RCC 7860 (cell line): ENCODE measurements at regions not wholly inside any gene's neighbourhood (a gene's known extent, or its start where the extent isn't known, plus 50 kb on each side); places are given as distances from the start of the nearest gene placed in this dataset.
"Not testable (repeated sequence)": the region's sequence is repeated elsewhere in the genome, so short reads cannot be mapped to it uniquely, and the experiment has no call there.

Experiments
- DNase-seq: peaks from one replicate; pipeline ENCODE4 v3.0.0-alpha.2; 2015; ENCODE audit warnings: low spot score
- FAIRE-seq: peaks from 2 replicates; lab custom pipeline; 2012; peaks lifted over from hg19 to GRCh38; lab: Jason Lieb, UNC

DNA sequence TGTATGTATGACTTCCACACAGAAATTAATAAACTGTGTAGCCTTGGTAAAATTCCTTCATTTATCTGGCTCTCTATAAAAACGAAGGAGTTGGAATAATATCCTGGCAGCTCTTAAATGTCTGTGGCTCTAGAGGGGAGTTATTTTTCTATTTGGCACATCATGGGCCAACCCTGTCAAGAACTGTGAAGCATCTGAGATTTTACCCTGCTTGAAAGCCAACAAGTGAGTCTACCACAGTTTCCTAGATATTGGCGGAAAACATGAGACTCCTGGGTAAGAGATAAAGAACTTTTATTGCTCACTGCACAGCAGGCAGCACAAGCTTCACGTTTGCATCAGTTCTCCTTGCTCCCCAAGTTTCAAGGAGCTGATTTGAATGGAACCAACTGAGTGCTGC, 346.7 kb upstream of the CYRIA start:
- FAIRE-seq (no peak), DNase-seq (no peak)

DNA sequence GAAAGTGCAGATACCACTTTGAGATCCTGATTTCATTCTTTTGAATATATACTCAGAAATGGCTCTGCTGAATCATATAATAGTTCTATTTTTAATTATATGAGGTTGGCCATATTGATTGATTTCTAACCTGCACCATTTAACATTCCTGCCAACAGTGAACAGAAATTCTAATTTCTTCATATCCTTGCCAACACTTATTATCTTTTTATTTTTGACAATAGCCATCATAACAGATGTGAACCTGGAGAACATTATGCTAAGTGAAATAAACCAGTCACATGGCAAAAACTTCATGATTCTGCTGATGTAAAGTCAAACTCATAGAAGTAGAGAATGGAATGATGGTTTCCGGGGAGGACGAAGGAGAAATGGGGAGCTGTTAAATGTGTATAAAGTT, 344.5 kb upstream of the CYRIA start:
- FAIRE-seq (no peak), DNase-seq (no peak)

DNA sequence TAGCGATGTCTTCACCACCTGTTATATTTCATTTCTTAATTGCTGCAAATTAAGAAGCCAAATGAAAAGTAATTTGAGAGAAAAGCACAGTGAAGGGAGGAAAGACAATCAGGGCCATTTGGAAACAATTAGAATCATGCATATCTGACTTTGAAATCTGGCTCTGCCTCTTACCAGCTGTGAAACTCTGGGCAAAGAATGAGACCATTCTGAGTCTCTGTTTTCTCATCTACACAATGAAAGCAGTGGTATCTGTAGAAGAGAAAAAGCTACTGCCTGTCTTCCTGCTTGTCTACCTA, 334.5 kb upstream of the CYRIA start:
- FAIRE-seq, result no peak
- DNase-seq, result no peak

DNA sequence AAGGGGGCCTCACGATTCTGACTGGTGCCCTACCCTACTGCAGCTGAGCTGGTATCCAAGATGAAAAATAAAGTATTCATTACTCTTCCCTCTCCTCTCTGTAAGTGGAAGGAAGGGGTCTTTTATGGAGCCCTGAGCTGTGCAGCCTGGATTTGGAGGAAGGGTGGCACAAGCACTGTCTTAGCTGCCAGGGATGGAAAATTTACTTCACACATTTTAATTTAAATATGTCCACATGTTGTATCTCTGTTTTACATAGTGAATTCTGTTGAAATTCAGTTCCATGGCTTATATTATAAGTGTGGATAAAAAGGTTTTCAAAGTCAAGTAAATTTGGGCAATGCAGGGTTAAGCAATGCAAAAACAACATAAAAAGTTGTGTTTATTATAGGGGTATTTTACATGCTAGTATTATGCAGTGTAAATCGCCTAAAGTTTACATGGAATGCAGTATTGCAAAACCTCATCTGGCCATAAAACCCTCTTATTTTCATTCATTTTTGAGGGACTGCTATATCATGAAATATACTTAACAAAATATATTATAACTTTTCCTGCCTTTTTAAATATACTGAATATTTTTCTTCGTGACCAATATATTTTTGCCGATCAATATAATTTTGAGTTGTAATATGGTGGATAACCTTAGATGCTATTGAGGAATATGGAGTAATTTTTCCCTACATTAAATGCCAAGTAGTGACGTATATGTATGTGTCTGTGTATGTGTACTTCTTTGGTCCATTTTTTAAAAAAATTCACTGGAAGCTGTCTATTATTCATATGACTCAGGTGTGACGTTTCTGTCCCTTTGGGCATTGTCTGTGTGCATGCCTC, 333.9 kb upstream of the CYRIA start:
- DNase-seq, result no peak
- FAIRE-seq, result no peak

DNA sequence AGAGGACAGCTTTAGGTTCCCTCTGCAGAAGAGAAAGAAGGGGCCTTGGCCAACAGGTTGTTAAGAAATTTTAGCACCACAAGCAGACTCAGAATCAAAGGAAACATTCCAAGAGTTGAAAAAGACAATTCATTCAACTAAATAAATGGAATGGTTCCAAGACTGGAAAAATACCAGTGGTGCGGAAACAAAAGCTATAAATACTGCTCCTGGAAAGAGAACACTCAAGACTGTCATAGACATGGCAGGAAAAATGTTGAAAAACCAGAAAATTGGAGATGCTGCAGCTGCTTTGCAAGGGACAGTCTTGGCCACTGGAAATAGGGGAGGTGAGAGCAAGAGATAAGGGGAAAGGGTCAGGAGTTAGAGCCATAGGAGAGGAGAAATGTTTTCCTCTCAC, 312.7 kb upstream of the CYRIA start:
- FAIRE-seq, result no peak
- no peak for DNase-seq

DNA sequence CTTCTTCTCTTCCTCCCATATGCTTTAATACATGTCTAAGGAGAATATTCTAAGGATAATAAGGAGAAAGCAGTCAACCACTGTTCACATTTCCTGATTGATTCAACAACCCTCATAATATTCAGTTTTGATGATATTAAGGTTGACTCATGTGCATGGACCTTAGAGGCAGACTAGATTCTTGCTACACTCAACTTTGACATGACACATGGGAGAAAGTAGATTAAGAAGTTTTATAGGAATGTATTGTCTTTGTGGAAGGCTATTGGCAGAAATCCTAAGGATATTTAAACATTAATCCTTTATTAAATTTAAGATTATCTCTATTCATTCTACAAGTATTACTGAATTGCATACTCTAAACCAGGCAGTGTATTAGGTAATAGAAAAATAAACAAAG, 309.1 kb upstream of the CYRIA start:
- no peak for FAIRE-seq

DNA sequence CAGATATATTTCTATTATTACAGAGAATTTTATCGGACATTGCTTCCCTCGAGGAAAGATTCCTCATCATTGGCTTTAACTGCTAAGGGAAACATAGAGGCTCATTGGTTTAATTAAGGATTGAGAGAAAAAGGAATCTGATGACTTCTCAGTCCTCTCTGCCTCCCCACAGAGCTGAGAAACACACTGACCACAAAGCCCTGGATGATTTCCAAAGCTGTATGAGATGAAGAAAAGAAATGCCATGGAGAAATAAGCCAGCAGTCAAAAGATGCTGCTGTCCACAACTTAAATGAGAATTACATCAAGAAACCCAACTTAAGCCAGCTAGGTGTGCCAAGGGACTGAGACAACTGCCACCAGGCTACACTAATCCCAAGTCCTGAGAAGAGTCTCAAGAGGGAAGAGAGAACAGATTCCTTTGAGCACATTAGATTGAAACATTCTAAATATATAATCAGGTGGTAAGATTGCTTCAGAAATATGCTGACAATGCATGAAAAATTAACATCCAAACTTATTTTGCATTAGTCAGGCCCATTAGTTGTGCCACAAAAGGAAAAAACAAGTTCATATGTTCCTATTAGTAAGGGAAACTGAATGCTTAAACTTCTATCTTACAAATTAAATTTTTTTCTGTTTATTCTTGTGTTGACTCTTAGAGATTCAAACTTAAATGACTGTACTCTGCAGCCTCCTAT, 308.1 kb upstream of the CYRIA start:
- DNase-seq, result no peak
- no peak for FAIRE-seq

More for the DNA sequence above, 309.1 kb upstream of the CYRIA start:
- no peak for DNase-seq

DNA sequence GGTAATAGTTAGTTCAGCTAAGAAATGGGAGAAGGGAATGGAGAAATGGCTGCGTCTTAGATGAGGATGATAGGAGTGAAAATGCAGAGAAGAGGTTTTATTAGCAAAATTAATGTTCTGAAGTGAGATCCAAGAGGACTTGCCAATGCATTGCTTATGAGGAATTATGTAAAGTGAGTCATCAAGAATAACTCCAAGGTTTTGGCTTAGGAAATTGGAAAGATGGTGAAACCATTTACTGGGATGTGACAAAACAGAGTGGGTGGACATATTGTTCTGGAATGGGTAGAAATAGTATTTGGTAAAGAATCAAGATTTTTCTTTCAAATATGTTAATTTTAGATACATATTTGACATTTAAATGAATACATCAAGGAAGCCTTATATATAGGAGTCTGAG, 306.6 kb upstream of the CYRIA start:
- DNase-seq, result no peak
- FAIRE-seq, result no peak

DNA sequence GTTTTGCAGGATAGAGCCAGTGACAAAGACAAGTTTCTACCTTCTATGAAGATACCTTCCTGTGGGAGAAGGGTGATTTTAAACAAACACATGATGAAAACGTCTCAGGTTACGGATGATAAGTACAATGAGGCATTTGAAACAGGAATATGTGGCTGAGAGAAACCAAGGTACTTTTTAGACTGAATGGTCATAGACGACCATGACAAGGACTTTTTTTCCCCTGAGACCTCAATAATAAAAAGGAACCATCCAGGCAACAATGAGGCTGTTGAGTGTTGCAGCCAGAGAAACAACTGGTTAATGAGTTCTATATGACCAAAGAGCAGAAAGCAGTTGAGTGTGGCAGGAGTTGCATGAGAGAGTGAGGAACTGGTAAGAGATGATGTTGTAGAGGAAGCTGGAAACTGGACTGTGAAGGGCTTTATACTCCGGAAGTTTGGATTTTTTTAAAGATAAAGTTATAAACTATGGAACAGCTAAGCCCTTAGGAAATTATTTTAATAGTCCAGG, 306.1 kb upstream of the CYRIA start:
- FAIRE-seq (no peak), DNase-seq (no peak)

DNA sequence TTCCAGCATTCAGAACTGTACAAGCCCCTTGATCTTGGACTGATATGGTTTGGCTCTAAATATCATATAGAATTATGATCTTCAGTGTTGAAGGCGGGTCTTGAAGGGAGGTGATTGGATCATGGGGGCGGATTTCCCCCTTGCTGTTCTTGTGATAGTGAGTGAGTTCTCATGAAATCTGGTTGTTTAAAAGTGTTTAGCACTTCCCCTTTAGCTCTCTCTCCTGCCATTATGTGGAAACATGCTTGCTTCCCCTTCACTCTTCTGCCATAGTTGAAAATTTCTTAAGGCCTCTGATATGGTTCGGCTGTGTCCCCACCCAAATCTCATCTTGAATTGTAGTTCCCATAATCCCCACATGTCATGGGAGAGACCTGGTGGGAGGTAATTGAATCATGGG, 305.3 kb upstream of the CYRIA start:
- FAIRE-seq, DNase-seq: not testable (repeated sequence)

DNA sequence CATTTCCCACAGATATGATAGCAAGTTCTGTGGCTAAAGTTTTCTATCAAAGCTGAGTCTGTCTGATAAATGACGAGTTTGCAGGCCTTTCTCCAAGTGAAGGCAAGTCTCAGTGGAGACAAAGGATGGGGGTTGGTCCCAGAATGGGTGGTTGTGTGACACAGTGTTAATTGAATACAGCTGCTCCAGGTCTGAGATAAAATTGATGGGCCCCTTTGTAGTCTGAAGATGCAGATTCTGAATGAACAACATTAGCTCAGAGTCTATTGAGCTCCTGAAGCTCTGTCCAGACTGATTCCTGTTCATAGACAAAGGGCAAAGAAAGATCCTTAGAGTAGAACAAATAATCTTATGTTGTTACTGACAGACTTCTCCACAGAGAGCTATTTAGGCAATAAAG, 296.9 kb upstream of the CYRIA start:
- FAIRE-seq (no peak), DNase-seq (no peak)

DNA sequence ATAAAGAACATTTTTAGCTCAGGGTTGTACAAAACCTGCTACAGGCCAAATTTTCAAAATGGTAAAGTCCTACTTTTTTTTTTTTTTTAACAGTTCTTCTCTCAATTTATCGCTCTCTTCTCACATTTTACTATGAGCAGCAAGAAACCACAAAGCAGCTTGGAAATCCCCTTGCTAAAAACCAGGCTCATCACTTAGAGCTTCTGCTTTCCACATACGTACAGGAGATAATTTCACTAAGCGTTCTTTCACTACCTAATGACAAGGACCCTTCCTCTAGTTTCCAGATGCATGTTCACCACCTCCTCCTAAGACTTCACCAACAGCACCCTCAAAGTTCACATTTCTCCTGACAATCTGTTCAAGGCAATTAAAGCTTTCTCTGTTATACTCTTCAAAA, 294.9 kb upstream of the CYRIA start:
- FAIRE-seq (no peak), DNase-seq (no peak)

DNA sequence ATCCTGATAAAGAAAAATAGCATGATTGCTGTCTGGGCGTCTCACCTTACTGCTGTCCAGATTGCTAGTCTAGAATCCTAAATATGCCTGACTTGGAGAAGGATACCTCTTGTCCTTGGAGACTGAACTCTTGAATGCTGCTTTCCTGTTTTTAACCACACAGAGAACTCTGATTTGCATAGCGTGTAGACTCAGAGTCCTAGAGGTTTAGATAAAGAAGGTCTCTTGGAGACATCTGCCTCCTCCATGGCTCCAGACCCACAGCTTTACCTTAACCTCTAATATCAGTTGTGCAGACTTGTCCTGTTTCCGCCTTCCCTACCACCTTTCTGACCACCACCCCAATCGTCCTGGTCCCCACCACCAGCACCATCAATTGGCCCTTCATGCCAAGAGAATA, 292.6 kb upstream of the CYRIA start:
- FAIRE-seq, result no peak
- DNase-seq, result no peak

DNA sequence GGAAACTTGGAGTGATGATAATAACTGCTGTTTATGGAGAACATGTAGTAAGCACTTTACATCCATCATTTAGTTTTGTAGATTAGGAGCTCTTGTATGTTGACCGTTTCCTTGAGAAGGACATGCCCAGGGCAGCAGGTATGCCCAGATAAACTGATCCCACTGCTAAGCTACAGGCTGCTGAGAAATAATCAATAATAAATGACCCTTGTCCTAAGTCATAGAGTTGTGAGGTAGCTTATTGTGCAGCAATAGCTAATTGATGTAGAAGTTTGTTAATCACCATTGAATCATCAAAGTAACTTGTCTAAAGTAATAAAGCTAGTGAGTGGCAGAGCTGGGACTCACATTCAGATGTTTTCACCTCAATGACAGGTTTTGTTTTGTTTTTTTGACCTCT, 287.2 kb upstream of the CYRIA start:
- DNase-seq (no peak), FAIRE-seq (no peak)

DNA sequence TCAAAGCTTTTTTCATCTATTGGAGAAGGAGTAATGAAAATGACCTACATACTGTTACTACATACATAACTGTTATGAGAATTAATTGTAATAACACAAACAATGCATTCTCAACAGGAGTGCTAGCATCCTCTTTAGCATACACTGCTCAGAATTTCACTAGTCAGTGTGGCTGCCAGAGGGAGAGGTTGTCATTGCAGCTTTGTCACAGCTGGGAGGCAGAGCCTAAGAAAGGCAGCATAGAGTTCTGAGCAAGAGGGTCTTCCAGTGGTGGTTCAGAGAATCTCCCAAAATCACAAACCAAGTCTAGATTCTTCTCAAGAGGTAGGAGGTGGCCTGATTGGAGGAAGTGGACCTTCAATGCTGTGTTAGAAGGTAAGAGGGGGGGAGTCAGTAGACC, 286.7 kb upstream of the CYRIA start:
- DNase-seq, result no peak

DNA sequence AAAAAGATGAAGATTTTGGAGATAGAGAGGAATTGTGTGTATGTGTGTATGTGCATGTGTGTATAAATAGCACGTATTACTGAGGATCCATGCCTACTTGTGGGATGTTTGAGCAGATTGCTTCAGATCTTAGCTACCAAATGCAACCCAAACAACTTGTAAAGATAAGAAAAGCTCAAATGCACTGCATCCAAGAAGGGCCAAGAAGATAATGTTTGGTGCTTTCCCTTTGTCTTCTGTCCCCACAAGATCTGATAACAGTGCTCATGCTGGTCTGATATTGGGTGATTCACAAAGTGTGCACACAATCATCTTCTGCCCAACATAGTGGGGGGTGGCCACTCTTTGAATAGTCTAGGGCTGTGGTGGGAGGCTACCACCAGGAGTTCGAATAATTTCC, 284.8 kb upstream of the CYRIA start:
- FAIRE-seq (no peak), DNase-seq (no peak)

More for the DNA sequence above, 286.7 kb upstream of the CYRIA start:
- FAIRE-seq, result no peak

DNA sequence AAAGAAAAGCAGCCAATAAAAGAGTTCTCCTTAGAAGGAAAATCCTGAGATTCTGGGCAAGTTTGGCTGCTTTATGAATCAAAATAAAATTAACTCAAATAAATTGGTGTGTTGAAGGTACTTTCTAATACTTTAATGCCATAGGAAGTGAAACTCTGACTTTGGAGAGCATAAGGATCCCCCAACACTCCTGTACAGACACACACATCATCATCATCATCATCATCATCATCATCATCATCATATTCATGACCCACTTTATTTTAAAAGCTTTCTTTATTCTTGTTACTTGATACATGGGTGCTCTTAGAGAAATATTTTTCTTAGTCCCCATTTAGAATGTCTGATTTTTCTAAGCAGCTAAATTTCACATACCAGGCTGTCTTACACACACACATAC, 283.1 kb upstream of the CYRIA start:
- FAIRE-seq (no peak), DNase-seq (no peak)

DNA sequence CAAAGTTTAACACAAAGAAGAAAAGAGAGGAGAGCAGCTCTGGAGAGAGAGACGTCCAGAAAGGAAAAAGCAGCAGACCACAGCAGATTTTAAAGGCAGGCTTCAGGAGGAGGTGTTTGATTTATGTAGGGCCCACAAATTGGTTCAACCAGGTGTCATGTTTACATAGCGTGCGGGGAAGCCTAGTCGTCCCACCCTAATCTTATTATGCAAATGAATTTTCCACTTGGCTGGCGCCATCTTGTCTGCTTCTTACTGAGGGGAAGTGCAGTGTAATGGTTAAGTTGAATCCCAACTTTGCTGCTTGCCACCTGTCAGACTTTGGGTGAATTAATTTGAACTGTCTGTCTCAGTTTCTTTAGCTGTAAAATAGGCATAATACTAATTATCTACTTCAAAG, 282.4 kb upstream of the CYRIA start:
- FAIRE-seq, result no peak
- DNase-seq, result no peak

DNA sequence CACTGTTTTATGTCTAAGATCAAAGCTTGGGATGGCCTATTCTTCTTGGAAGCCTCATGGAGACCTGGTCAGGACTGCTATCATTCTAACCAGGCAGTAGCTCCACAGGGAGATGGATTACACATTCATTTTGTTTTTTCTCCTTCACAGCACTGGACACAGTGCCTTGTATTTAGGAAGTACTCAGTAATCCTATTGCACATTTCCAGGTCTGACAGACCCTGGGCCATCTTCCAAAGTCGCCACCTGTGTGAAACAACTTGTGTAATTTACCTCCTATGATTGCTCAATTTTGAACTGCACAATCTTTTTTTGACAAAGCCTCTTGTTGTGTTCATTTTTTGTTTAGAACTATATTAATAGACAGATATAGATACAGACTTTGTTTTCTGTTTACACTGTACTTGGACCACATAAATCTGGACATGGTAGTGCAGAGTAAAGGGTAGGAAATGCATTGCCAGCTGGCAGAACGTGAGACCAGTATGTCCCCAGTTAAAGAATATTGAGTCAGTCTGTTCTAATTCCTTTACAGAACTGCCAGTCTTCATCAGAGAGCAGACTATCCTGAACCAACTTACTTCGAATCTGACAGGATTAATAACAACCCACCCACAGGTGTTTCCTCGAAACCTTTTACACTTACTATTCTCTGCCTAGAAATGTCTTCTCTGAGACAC, 277.8 kb upstream of the CYRIA start:
- FAIRE-seq (no peak), DNase-seq (no peak)

DNA sequence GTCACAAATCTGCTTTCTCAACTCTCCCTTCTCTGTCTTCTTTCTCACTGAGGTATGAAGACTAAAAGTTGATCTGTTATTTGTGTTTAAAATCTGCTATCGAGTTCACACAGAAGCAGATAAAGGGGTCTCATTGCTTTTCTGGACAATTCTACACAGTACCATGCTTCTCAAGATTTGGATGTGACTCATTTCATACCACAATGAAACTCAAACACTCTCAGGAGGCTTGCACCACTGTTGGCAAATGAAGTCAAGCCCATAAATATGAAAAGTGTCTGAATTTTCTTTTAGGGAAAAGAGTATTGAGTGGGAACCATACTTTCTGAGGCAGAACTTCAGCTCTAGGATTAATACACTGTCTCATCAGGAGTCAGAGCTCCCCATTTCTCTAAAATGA, 274.6 kb upstream of the CYRIA start:
- DNase-seq (no peak), FAIRE-seq (no peak)

DNA sequence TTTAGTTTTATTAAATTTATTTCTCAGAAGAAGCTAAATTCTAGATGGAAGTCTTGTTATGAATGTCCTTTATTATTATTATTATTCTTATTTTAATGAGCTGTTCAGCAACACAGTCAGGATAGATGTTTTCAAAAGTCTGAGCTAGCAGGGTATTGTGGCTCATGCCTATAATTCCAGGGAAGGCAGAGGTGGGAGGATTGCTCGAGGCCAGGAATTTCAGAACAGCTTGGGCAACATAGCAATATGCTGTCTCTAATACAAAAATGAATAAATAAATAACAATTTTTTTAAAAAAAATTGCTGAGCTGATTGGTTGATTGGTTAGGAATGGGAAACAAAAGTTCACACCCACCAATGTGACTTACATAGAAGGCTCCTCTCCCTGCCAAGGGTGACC, 274.1 kb upstream of the CYRIA start:
- no peak for FAIRE-seq

DNA sequence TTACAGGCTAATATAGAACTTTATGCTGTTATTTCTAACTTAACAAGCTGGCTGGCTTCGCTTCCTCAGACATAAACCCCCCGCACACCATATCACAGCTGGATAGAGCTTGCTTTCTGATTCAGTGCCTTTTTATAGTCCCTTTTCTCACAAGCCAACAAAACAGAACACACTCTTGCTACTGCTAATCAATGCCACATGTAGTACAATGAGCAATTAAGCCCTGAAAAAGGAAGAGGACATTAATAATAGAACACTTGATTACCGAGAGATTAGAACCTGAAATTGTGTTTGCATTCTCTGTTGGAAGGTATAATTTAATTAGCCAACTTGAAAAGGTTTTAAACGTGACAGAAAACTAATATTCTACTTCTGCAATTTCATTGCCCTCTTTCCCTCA, 267.7 kb upstream of the CYRIA start:
- DNase-seq, result no peak
- FAIRE-seq, result no peak

More for the DNA sequence above, 274.1 kb upstream of the CYRIA start:
- no peak for DNase-seq
